Gastroesophageal sphincter (tissue), 3 donors: ENCODE measurements at regions not wholly inside any gene's neighbourhood (a gene's known extent, or its start where the extent isn't known, plus 50 kb on each side); places are given as distances from the start of the nearest gene placed in this dataset.

Experiments
- EP300 ChIP-seq: sonication (generic); formaldehyde crosslinking; IDR thresholded peaks from one replicate; pipeline ENCODE4 v1.6.1; 2017; ENCODE audit warnings: antibody characterized with exemption, mild to moderate bottlenecking
- POLR2A ChIP-seq, 2 donors: fragments of 450-650 bp; IDR thresholded peaks; one replicate each; pipeline ENCODE4 v1.6.1; 2017; ENCODE audit warnings: antibody characterized with exemption in 2 of 2, mild to moderate bottlenecking in 2 of 2, moderate library complexity in 1 of 2
- POLR2AphosphoS5 ChIP-seq: sonication (generic); formaldehyde crosslinking; IDR thresholded peaks from one replicate; pipeline ENCODE4 v1.6.1; 2017; ENCODE audit warnings: antibody characterized with exemption
- TF ChIP-seq, protein P1 (sequence below), 4 experiments: fragments of 200-600 bp in 2 of 4; fragments of 450-650 bp in 2 of 4; sonication (generic) in 1 of 4; IDR thresholded peaks; one replicate each; pipeline ENCODE4 v1.5.1; 2017 to 2019; ENCODE audit warnings: antibody characterized with exemption in 4 of 4, mild to moderate bottlenecking in 2 of 4, moderate library complexity in 2 of 4

DNA sequence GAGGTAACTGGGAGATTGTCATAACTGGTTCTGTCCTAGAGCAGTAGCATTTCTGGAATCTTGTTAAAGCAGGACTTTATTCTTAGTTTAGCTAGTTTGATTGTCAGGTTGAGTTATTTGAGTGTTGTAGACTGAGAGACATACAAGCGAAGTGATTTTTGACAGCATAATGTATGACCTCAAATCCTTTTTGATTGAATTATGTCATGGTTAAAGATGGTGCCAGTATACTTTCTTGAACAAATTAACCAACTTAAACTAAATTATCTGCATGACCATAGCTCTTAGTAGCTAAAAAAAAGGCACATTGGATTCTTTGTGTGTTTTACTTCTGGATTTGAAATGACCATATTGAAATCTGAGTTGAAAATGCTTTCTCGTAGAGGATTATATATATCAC is 626.6 kb downstream of the TMTC2 start:
- TF ChIP-seq, protein P1, sequence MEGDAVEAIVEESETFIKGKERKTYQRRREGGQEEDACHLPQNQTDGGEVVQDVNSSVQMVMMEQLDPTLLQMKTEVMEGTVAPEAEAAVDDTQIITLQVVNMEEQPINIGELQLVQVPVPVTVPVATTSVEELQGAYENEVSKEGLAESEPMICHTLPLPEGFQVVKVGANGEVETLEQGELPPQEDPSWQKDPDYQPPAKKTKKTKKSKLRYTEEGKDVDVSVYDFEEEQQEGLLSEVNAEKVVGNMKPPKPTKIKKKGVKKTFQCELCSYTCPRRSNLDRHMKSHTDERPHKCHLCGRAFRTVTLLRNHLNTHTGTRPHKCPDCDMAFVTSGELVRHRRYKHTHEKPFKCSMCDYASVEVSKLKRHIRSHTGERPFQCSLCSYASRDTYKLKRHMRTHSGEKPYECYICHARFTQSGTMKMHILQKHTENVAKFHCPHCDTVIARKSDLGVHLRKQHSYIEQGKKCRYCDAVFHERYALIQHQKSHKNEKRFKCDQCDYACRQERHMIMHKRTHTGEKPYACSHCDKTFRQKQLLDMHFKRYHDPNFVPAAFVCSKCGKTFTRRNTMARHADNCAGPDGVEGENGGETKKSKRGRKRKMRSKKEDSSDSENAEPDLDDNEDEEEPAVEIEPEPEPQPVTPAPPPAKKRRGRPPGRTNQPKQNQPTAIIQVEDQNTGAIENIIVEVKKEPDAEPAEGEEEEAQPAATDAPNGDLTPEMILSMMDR (IDR thresholded peaks at IDR 0.05), result no peak
- TF ChIP-seq POLR2AphosphoS5, result no peak
- no peak for TF ChIP-seq POLR2A (IDR thresholded peaks at IDR 0.05)
- no peak for TF ChIP-seq EP300
